HL-60 (cell line): ENCODE measurements at regions not wholly inside any gene's neighbourhood (a gene's known extent, or its start where the extent isn't known, plus 50 kb on each side); places are given as distances from the start of the nearest gene placed in this dataset.

ENCODE experiments used
- DNase-seq, 2 experiments: peaks; one replicate each; pipeline ENCODE4 v3.0.0-alpha.2; 2010 to 2020; ENCODE audit warnings: low read depth in 1 of 2, low spot score in 1 of 2
- H3K27ac ChIP-seq: fragments of 250-450 bp; sonication (Bioruptor Pico); replicated peaks from 2 replicates; pipeline ENCODE4 v1.5.1; 2020; ENCODE audit warnings: mild to moderate bottlenecking, moderate library complexity
- H3K27me3 ChIP-seq: fragments of 250-450 bp; sonication (Bioruptor Pico); 2 replicates; pipeline ENCODE4 v1.5.1; 2021; ENCODE audit warnings: mild to moderate bottlenecking, moderate library complexity; ENCODE audit not compliant: insufficient read depth, poor library complexity, severe bottlenecking
- H3K4me3 ChIP-seq: replicated peaks from 2 replicates; pipeline ENCODE4 v1.5.1; 2011; ENCODE audit warnings: mild to moderate bottlenecking, control low read depth, low read length; ENCODE audit not compliant: insufficient read depth
- GABPA ChIP-seq: IDR thresholded peaks from 2 replicates; pipeline ENCODE4 v1.6.1; 2012; ENCODE audit warnings: low read depth
- POLR2AphosphoS5 ChIP-seq: IDR thresholded peaks from 2 replicates; pipeline ENCODE4 v1.6.1; 2012; ENCODE audit warnings: low read depth
- SPI1 ChIP-seq: IDR thresholded peaks from 2 replicates; pipeline ENCODE4 v1.6.1; 2012; ENCODE audit warnings: low read depth, mild to moderate bottlenecking, borderline replicate concordance
- TF ChIP-seq, protein P1 (sequence below): IDR thresholded peaks from one replicate; pipeline ENCODE4 v1.5.1; 2011; ENCODE audit warnings: low read length, control low read depth, inconsistent platforms; ENCODE audit not compliant: insufficient read depth
- TF ChIP-seq, protein P2 (sequence below): IDR thresholded peaks from 2 replicates; pipeline ENCODE4 v1.6.1; 2012; ENCODE audit warnings: low read depth; ENCODE audit not compliant: insufficient replicate concordance

DNA sequence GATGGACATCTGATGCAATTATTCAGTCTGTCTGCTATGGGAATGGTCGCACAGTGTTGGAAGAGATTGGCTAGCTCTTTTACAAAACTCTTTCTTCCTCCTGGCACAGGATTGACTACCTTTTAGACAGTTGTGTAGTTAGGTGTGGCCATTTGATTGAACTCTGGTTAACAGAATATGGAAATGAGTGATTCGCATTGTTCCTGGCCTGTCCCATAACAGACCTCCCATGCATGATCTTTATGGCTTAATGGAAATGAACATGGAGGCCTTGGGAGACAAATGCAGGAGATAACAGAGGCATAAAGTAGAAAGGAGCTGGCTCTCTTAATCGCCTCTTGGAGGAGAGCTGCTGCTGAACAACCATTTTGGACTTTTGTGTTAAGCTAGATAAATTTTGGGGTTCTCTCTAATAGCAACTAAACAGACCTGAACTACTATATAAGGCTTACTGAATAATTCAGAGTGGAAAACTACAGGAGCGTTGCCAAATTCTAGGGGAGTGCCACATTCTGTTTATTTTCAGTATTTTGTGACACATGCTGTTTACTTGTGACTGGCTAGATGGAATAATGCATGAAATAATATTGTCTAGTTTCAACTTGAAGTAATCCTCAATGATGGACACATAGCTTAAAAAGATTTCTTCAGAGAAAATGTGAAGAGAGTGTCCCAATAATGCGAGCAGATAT, 357.7 kb upstream of the SGO1 start:
- no peaks in the 10 kb centered on the region for H3K27me3 ChIP-seq
- H3K27ac ChIP-seq = no peak overlapping the region
- no peak overlapping the region for H3K4me3 ChIP-seq
- TF ChIP-seq, protein P1, sequence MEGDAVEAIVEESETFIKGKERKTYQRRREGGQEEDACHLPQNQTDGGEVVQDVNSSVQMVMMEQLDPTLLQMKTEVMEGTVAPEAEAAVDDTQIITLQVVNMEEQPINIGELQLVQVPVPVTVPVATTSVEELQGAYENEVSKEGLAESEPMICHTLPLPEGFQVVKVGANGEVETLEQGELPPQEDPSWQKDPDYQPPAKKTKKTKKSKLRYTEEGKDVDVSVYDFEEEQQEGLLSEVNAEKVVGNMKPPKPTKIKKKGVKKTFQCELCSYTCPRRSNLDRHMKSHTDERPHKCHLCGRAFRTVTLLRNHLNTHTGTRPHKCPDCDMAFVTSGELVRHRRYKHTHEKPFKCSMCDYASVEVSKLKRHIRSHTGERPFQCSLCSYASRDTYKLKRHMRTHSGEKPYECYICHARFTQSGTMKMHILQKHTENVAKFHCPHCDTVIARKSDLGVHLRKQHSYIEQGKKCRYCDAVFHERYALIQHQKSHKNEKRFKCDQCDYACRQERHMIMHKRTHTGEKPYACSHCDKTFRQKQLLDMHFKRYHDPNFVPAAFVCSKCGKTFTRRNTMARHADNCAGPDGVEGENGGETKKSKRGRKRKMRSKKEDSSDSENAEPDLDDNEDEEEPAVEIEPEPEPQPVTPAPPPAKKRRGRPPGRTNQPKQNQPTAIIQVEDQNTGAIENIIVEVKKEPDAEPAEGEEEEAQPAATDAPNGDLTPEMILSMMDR = no peak
- TF ChIP-seq SPI1 (no peak), GABPA (no peak), POLR2AphosphoS5 (no peak)
- TF ChIP-seq, protein P2, sequence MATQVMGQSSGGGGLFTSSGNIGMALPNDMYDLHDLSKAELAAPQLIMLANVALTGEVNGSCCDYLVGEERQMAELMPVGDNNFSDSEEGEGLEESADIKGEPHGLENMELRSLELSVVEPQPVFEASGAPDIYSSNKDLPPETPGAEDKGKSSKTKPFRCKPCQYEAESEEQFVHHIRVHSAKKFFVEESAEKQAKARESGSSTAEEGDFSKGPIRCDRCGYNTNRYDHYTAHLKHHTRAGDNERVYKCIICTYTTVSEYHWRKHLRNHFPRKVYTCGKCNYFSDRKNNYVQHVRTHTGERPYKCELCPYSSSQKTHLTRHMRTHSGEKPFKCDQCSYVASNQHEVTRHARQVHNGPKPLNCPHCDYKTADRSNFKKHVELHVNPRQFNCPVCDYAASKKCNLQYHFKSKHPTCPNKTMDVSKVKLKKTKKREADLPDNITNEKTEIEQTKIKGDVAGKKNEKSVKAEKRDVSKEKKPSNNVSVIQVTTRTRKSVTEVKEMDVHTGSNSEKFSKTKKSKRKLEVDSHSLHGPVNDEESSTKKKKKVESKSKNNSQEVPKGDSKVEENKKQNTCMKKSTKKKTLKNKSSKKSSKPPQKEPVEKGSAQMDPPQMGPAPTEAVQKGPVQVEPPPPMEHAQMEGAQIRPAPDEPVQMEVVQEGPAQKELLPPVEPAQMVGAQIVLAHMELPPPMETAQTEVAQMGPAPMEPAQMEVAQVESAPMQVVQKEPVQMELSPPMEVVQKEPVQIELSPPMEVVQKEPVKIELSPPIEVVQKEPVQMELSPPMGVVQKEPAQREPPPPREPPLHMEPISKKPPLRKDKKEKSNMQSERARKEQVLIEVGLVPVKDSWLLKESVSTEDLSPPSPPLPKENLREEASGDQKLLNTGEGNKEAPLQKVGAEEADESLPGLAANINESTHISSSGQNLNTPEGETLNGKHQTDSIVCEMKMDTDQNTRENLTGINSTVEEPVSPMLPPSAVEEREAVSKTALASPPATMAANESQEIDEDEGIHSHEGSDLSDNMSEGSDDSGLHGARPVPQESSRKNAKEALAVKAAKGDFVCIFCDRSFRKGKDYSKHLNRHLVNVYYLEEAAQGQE = no peak
- no peak for DNase-seq

DNA sequence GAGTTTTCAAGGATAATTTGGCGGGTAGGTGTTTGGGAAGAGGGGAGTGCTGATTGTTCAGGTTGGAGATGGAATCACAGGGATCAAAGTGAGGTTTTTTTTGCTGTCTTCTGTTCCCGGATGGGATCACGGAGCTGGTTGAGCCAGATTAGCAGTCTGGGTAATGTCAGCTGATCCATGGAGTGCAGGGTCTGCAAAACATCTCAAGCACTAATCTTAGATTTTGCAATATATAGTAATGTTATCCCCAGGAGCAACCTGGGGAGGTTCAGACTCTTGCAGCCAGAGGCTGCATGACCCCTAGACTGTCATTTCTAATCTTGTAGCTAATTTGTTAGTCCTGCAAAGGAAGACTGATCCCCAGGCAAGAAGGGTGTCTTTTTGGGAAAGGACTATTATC, 354.1 kb upstream of the SGO1 start:
- H3K27me3 ChIP-seq = no peaks in the 10 kb centered on the region
- no peak for TF ChIP-seq SPI1
- TF ChIP-seq, protein P1 = no peak
- TF ChIP-seq POLR2AphosphoS5 = no peak
- TF ChIP-seq GABPA = no peak
- TF ChIP-seq, protein P2 = no peak
- no peak for DNase-seq
- H3K27ac ChIP-seq = no peak overlapping the region
- no peak overlapping the region for H3K4me3 ChIP-seq

DNA sequence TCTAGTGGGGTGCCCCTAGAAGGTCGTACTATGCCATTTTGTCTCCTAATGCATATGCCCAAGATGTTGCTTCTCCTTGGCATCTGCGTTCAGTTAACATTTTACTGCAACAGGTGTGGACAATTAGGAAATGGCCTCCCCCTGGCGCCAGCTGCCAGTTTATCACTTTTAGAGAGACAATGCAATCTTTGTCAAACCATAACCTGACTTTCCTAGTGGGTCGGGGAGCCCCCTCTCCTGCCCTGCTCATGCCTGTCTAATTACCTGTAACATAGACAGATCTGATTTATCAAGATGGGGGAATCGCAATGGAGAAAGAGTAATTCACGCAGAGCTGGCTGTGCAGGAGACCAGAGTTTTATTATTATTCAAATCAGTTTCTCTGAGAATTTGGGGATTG, 353.7 kb upstream of the SGO1 start:
- Histone ChIP-seq H3K27ac (no peak overlapping the region), H3K4me3 (no peak overlapping the region), H3K27me3 (no peaks in the 10 kb centered on the region)
- DNase-seq = no peak
- no peak for TF ChIP-seq SPI1
- no peak for TF ChIP-seq GABPA
- no peak for TF ChIP-seq POLR2AphosphoS5
- TF ChIP-seq, protein P2 = no peak
- TF ChIP-seq, protein P1 = no peak
